HCT116 (cell line): ENCODE measurements at regions not wholly inside any gene's neighbourhood (a gene's known extent, or its start where the extent isn't known, plus 50 kb on each side); places are given as distances from the start of the nearest gene placed in this dataset.

Experiments used
- CEBPB ChIP-seq: IDR thresholded peaks from 2 replicates; pipeline ENCODE4 v1.6.1; 2012; ENCODE audit warnings: low read depth
- EGR1 ChIP-seq: IDR thresholded peaks from 2 replicates; pipeline ENCODE4 v1.6.1; 2012; ENCODE audit warnings: low read depth
- EZH2 ChIP-seq: fragments of 200-600 bp; sonication (generic); IDR thresholded peaks from 2 replicates; pipeline ENCODE4 v1.6.1; 2017; ENCODE audit warnings: antibody characterized with exemption, mixed run types
- FOSL1 ChIP-seq: IDR thresholded peaks from 2 replicates; pipeline ENCODE4 v1.6.1; 2012; ENCODE audit warnings: low read depth
- JUND ChIP-seq: IDR thresholded peaks from 2 replicates; pipeline ENCODE4 v1.6.1; 2012
- POLR2A ChIP-seq: IDR thresholded peaks from 2 replicates; pipeline ENCODE4 v1.7.0; 2011; ENCODE audit warnings: borderline replicate concordance; ENCODE audit not compliant: insufficient read depth, insufficient read length; ENCODE audit errors: extremely low read depth
- POLR2AphosphoS5 ChIP-seq: IDR thresholded peaks from 2 replicates; pipeline ENCODE4 v1.6.1; 2011; ENCODE audit warnings: mild to moderate bottlenecking, low read depth, low read length, moderate library complexity
- SIN3A ChIP-seq: IDR thresholded peaks from 2 replicates; pipeline ENCODE4 v1.6.1; 2012; ENCODE audit warnings: low read depth
- ZFX ChIP-seq: fragments of 450-650 bp; IDR thresholded peaks from 2 replicates; pipeline ENCODE4 v1.6.1; 2017
- TF ChIP-seq, protein P1 (sequence below), 3 experiments: fragments of 200-600 bp in 1 of 3; sonication (generic) in 1 of 3; IDR thresholded peaks in 2 of 3; conservative IDR thresholded peaks in 1 of 3; 2 replicates each; pipeline ENCODE4 v1.5.1; 2012 to 2017; ENCODE audit warnings: low read depth in 2 of 3, low read length in 2 of 3, antibody characterized with exemption in 1 of 3, borderline replicate concordance in 1 of 3, control low read depth in 1 of 3, mild to moderate bottlenecking in 1 of 3, mixed read lengths in 1 of 3, mixed run types in 1 of 3, moderate library complexity in 1 of 3; ENCODE audit not compliant: insufficient read depth in 1 of 3

DNA sequence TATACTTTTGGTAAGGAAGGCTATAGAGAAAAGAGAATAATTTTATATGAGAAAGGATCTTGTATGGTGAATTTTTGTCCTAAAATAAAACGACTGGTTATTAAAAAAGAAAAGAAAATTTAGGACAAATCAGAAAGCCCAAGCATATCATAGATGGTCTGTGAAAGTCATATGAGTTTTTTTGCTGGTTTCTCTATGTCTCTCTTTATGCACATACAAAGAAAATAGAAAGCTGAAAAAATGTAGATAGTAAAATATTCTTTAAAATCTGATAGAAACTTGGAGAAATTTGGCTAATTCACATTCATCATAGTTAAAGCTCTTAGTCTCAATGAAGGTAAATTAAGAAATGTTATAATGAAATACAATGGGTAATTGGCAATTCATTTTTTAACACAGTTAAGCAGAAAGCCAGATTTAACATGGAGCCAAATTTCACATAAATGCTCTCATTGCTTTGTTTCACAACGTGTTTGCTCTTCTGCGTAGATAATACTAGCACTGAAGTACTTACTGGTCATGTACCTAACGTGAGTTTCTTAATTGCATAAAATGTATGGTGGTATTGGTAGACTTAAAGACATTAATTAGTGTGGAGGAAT is 621.5 kb upstream of the ATXN8OS start:
- TF ChIP-seq SIN3A (no peak), CEBPB (no peak), POLR2AphosphoS5 (no peak), JUND (no peak), EZH2 (no peak), ZFX (no peak), POLR2A (no peak), FOSL1 (no peak), EGR1 (no peak)
- TF ChIP-seq, protein P1, sequence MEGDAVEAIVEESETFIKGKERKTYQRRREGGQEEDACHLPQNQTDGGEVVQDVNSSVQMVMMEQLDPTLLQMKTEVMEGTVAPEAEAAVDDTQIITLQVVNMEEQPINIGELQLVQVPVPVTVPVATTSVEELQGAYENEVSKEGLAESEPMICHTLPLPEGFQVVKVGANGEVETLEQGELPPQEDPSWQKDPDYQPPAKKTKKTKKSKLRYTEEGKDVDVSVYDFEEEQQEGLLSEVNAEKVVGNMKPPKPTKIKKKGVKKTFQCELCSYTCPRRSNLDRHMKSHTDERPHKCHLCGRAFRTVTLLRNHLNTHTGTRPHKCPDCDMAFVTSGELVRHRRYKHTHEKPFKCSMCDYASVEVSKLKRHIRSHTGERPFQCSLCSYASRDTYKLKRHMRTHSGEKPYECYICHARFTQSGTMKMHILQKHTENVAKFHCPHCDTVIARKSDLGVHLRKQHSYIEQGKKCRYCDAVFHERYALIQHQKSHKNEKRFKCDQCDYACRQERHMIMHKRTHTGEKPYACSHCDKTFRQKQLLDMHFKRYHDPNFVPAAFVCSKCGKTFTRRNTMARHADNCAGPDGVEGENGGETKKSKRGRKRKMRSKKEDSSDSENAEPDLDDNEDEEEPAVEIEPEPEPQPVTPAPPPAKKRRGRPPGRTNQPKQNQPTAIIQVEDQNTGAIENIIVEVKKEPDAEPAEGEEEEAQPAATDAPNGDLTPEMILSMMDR (IDR thresholded peaks at IDR 0.05 in 2 of 3, conservative IDR thresholded peaks at IDR 0.05 in 1 of 3; ENCODE audit: borderline replicate concordance in 1 of 3, insufficient read depth in 1 of 3, low read depth in 2 of 3, low read length in 2 of 3): no peak
